A673 (cell line): ENCODE measurements at regions not wholly inside any gene's neighbourhood (a gene's known extent, or its start where the extent isn't known, plus 50 kb on each side); places are given as distances from the start of the nearest gene placed in this dataset.

Experiments used
- BruUV-seq: library from RNA; stranded (reverse); fragments of 400-500 nt; replicated peaks from 2 replicates; lab custom pipeline; 2021; lab: Mats Ljungman, UMichigan
- CTCF ChIA-PET: fragments of 300-600 bp; sonication (Branson Sonifier 250); formaldehyde crosslinking; loops from one replicate; lab custom pipeline; 2022; ENCODE audit warnings: antibody characterized with exemption; lab: Charles Lee
- POLR2A ChIA-PET: fragments of 300-600 bp; sonication (Branson Sonifier 250); formaldehyde crosslinking; loops from one replicate; lab custom pipeline; 2022; ENCODE audit warnings: antibody characterized with exemption; ENCODE audit not compliant: low non-redundant PET; lab: Charles Lee
- DNase-seq: peaks from one replicate; pipeline ENCODE4 v3.0.0-alpha.2; 2015; ENCODE audit warnings: low spot score
- H3K27ac ChIP-seq: fragments of 200-600 bp; sonication (generic); 2 replicates; pipeline ENCODE4 v1.5.1; 2016; ENCODE audit warnings: mixed run types, low read depth, mild to moderate bottlenecking, mixed read lengths, antibody characterized with exemption, low read length; ENCODE audit not compliant: poor library complexity, severe bottlenecking
- H3K27me3 ChIP-seq: fragments of 200-600 bp; sonication (generic); replicated peaks from 2 replicates; pipeline ENCODE4 v1.6.1; 2017; ENCODE audit warnings: mixed run types, low read depth, mild to moderate bottlenecking, mixed read lengths, antibody characterized with exemption, low read length; ENCODE audit not compliant: insufficient read depth, poor library complexity
- H3K36me3 ChIP-seq: fragments of 200-600 bp; sonication (generic); 2 replicates; pipeline ENCODE4 v1.6.1; 2016; ENCODE audit warnings: mixed run types, mild to moderate bottlenecking, mixed read lengths, antibody characterized with exemption, low read length; ENCODE audit not compliant: insufficient read depth, poor library complexity, severe bottlenecking
- H3K4me1 ChIP-seq: fragments of 200-600 bp; sonication (generic); 2 replicates; pipeline ENCODE4 v1.6.1; 2017; ENCODE audit warnings: mixed run types, mild to moderate bottlenecking, mixed read lengths, antibody characterized with exemption, low read length; ENCODE audit not compliant: insufficient read depth, poor library complexity, severe bottlenecking
- H3K4me3 ChIP-seq: fragments of 200-600 bp; sonication (generic); 2 replicates; pipeline ENCODE4 v1.5.1; 2016; ENCODE audit warnings: low read depth, mixed run types, mild to moderate bottlenecking, mixed read lengths, low read length; ENCODE audit not compliant: poor library complexity, severe bottlenecking
- H3K9me3 ChIP-seq: fragments of 200-600 bp; sonication (generic); 2 replicates; pipeline ENCODE4 v1.6.1; 2016; ENCODE audit warnings: mixed run types, low read depth, mild to moderate bottlenecking, mixed read lengths, antibody characterized with exemption, low read length; ENCODE audit not compliant: poor library complexity, severe bottlenecking
- CTCF ChIP-seq: fragments of 300-800, 200-600 bp; sonication (generic); conservative IDR thresholded peaks from 2 replicates; pipeline ENCODE4 v1.5.1; 2017; ENCODE audit warnings: low read depth, mild to moderate bottlenecking, antibody characterized with exemption, low read length, moderate library complexity, mixed read lengths
- EZH2 ChIP-seq: fragments of 200-600 bp; sonication (generic); IDR thresholded peaks from 2 replicates; pipeline ENCODE4 v1.6.1; 2017; ENCODE audit warnings: borderline replicate concordance, low read depth, mild to moderate bottlenecking, mixed read lengths, antibody characterized with exemption, low read length; ENCODE audit not compliant: poor library complexity, severe bottlenecking
- intact Hi-C: fragments of 100-400 bp; cut with micrococcal nuclease; formaldehyde crosslinking; loops from one replicate; pipeline ENCODE4 v1.10.0; 2022; ENCODE audit not compliant: unreplicated experiment

- no peak for DNase-seq
- peaks cover 3% of the 10 kb centered on the region for H3K4me1 ChIP-seq
- CTCF ChIA-PET: no interaction called here
- H3K27me3 ChIP-seq: no peaks in the 10 kb centered on the region
- POLR2A ChIA-PET: no interaction called here
- no peaks in the 10 kb centered on the region for H3K36me3 ChIP-seq
- BruUV-seq: no TSS peak
- no peak overlapping the region for H3K27ac ChIP-seq
- intact Hi-C loops: no loop called here
- TF ChIP-seq CTCF: no peak
- no peak for TF ChIP-seq EZH2
- H3K9me3 ChIP-seq: no peaks in the 10 kb centered on the region
- no peak overlapping the region for H3K4me3 ChIP-seq
Measured at GRCh38 chr2:228597032-228597431, 415.5 kb upstream of the SPHKAP start.

GRCh38 chr2:228594012-228594411 is 412.5 kb upstream of the SPHKAP start:
- TF ChIP-seq CTCF (no peak), EZH2 (no peak)
- ChIA-PET CTCF (no interaction called here), POLR2A (no interaction called here)
- peaks cover under 1% of the 10 kb centered on the region for H3K4me1 ChIP-seq
- H3K4me3 ChIP-seq: no peak overlapping the region
- BruUV-seq: no TSS peak
- H3K27ac ChIP-seq: no peak overlapping the region
- H3K27me3 ChIP-seq: no peaks in the 10 kb centered on the region
- H3K36me3 ChIP-seq: no peaks in the 10 kb centered on the region
- intact Hi-C loops: no loop called here
- no peaks in the 10 kb centered on the region for H3K9me3 ChIP-seq
- DNase-seq: no peak

- no peaks in the 10 kb centered on the region for H3K27me3 ChIP-seq
- no TSS peak for BruUV-seq
- intact Hi-C loops: no loop called here
- DNase-seq: no peak
- ChIA-PET POLR2A (no interaction called here), CTCF (no interaction called here)
- H3K4me1 ChIP-seq: no peaks in the 10 kb centered on the region
- no peaks in the 10 kb centered on the region for H3K9me3 ChIP-seq
- no peak for TF ChIP-seq EZH2
- no peak for TF ChIP-seq CTCF
- no peak overlapping the region for H3K4me3 ChIP-seq
- H3K27ac ChIP-seq: no peak overlapping the region
- H3K36me3 ChIP-seq: no peaks in the 10 kb centered on the region
Measured at GRCh38 chr2:228592925-228593324, 411.4 kb upstream of the SPHKAP start.
